GM23338 (cell line): ENCODE measurements at regions not wholly inside any gene's neighbourhood (a gene's known extent, or its start where the extent isn't known, plus 50 kb on each side); places are given as distances from the start of the nearest gene placed in this dataset.

Experiments
- EZH2 ChIP-seq: fragments of 200-600 bp; sonication (generic); IDR thresholded peaks from one replicate; pipeline ENCODE4 v1.8.0; 2017; ENCODE audit warnings: antibody characterized with exemption, mild to moderate bottlenecking, low read depth; ENCODE audit not compliant: unreplicated experiment
- POLR2AphosphoS5 ChIP-seq: IDR thresholded peaks from 2 replicates; pipeline ENCODE4 v1.6.1; 2016; ENCODE audit warnings: antibody characterized with exemption, low read depth

DNA sequence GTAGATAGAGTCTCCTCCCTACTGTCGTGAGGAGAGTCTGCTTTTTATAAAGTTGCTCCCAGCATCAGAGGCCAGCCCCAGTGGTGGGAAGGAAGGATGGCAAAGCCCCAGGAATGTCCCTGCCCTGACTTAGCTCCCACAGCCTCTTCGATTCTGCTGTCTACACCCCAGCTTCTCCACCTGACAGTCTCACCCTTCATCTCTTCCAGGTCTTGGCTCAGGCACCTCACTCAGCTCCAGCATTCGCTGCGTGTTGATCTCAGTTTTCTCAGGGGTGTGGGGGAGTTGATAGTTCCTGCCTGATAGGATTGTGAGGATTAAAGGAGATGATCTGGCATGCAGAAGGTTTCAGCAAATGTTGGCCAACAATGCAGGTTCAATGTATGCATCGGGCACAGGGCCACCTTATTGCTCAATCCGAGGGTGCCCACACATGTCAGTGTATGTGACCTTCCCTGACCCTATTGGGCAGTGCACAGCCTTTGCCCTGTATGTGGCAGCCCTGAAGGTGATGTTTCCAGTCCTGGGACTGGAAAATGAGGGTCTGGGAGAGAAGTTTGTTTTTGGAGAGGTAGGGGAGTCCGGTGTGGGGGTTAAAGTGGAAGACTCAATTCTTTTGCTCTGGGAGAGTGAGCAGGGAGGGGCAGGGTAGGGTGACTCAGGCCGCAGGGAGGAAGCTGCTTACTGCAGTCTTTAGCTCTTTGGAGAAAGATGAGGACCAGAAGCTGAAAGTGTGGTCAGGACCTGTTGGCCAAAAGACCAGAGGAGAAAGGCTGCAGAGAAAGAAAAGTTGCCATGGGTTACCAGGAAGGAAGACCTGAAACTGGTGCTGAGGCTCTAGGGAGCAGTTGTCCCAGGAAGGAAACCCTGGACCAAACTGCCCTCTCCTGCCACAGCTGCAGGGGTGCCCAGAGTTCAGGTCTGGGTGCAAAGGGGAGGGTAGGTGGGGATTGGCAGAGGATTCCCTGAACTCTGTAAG, 153.2 kb downstream of the MACROH2A1 start:
- TF ChIP-seq POLR2AphosphoS5, result no peak
- no peak for TF ChIP-seq EZH2
